Glutamatergic neuron (in vitro differentiated cells): ENCODE measurements at regions not wholly inside any gene's neighbourhood (a gene's known extent, or its start where the extent isn't known, plus 50 kb on each side); places are given as distances from the start of the nearest gene placed in this dataset.

Experiments
- DNase-seq: peaks from one replicate; pipeline ENCODE4 v3.0.0; 2022
- H3K27ac Mint-ChIP-seq: one replicate; pipeline ENCODE4 v1.8.0; 2020; ENCODE audit warnings: mild to moderate bottlenecking, mixed read lengths, inconsistent platforms; ENCODE audit not compliant: unreplicated experiment
- H3K27me3 Mint-ChIP-seq: one replicate; pipeline ENCODE4 v1.8.0; 2020; ENCODE audit warnings: mild to moderate bottlenecking, moderate library complexity, mixed read lengths, inconsistent platforms; ENCODE audit not compliant: unreplicated experiment
- H3K36me3 Mint-ChIP-seq: one replicate; pipeline ENCODE4 v1.8.0; 2020; ENCODE audit warnings: mild to moderate bottlenecking, mixed read lengths, inconsistent platforms; ENCODE audit not compliant: unreplicated experiment
- H3K4me1 Mint-ChIP-seq: one replicate; pipeline ENCODE4 v1.8.0; 2020; ENCODE audit warnings: mild to moderate bottlenecking, low read depth, mixed read lengths, inconsistent platforms; ENCODE audit not compliant: unreplicated experiment
- H3K4me3 Mint-ChIP-seq: one replicate; pipeline ENCODE4 v1.8.0; 2020; ENCODE audit warnings: mild to moderate bottlenecking, mixed read lengths, inconsistent platforms; ENCODE audit not compliant: unreplicated experiment
- H3K9me3 Mint-ChIP-seq: one replicate; pipeline ENCODE4 v1.8.0; 2020; ENCODE audit warnings: mild to moderate bottlenecking, moderate library complexity, mixed read lengths, inconsistent platforms; ENCODE audit not compliant: unreplicated experiment
- CTCF ChIP-seq: fragments of 200-600 bp; sonication (generic); IDR thresholded peaks from one replicate; pipeline ENCODE4 v1.5.0; 2021; ENCODE audit not compliant: partially characterized antibody, unreplicated experiment

- Mint-ChIP-seq H3K27ac (no peak overlapping the region), H3K4me1 (no peaks in the 10 kb centered on the region), H3K36me3 (no peaks in the 10 kb centered on the region), H3K27me3 (no peaks in the 10 kb centered on the region), H3K9me3 (no peaks in the 10 kb centered on the region), H3K4me3 (no peak overlapping the region)
- TF ChIP-seq CTCF: no peak
- DNase-seq: no peak
These were observed 1197.0 kb downstream of the AMY1C start for GRCh38 chr1:104946558-104947210.

- Mint-ChIP-seq H3K27ac (no peak overlapping the region), H3K4me1 (no peaks in the 10 kb centered on the region), H3K36me3 (no peaks in the 10 kb centered on the region), H3K4me3 (no peak overlapping the region), H3K27me3 (no peaks in the 10 kb centered on the region), H3K9me3 (no peaks in the 10 kb centered on the region)
- TF ChIP-seq CTCF: no peak
- no peak for DNase-seq
These were observed 1203.9 kb downstream of the AMY1C start for GRCh38 chr1:104953555-104953954.

- TF ChIP-seq CTCF: no peak
- no peak for DNase-seq
- Mint-ChIP-seq H3K36me3 (no peaks in the 10 kb centered on the region), H3K4me1 (peaks cover 2% of the 10 kb centered on the region), H3K9me3 (no peaks in the 10 kb centered on the region), H3K27ac (no peak overlapping the region), H3K4me3 (no peak overlapping the region), H3K27me3 (no peaks in the 10 kb centered on the region)
These were observed 1223.8 kb downstream of the AMY1C start for GRCh38 chr1:104973516-104973915.

- TF ChIP-seq CTCF: no peak
- no peak overlapping the region for H3K4me3 Mint-ChIP-seq
- peaks cover 3% of the 10 kb centered on the region for H3K36me3 Mint-ChIP-seq
- no peaks in the 10 kb centered on the region for H3K9me3 Mint-ChIP-seq
- H3K27ac Mint-ChIP-seq: no peak overlapping the region
- H3K27me3 Mint-ChIP-seq: no peaks in the 10 kb centered on the region
- DNase-seq: no peak
- peaks cover 7% of the 10 kb centered on the region for H3K4me1 Mint-ChIP-seq
These were observed 1230.0 kb downstream of the AMY1C start for GRCh38 chr1:104979651-104980050.

GRCh38 chr1:104987210-104987609, 1237.5 kb downstream of the AMY1C start:
- H3K9me3 Mint-ChIP-seq: peaks cover 1% of the 10 kb centered on the region
- no peak for TF ChIP-seq CTCF
- no peak overlapping the region for H3K4me3 Mint-ChIP-seq
- peaks cover 5% of the 10 kb centered on the region for H3K36me3 Mint-ChIP-seq
- no peak for DNase-seq
- peaks cover 22% of the 10 kb centered on the region for H3K4me1 Mint-ChIP-seq
- H3K27ac Mint-ChIP-seq: no peak overlapping the region
- H3K27me3 Mint-ChIP-seq: peaks cover under 1% of the 10 kb centered on the region
